SK-N-SH treated with all-trans-retinoic acid at 6 μM for 48 hours (cell line): ENCODE measurements at regions not wholly inside any gene's neighbourhood (a gene's known extent, or its start where the extent isn't known, plus 50 kb on each side); places are given as distances from the start of the nearest gene placed in this dataset.

Experiments
- ARNTL ChIP-seq: fragments of 450-650 bp; formaldehyde crosslinking; IDR thresholded peaks from 2 replicates; pipeline ENCODE4 v1.5.0; 2020; ENCODE audit warnings: low read depth, mild to moderate bottlenecking, moderate library complexity, borderline replicate concordance
- BACH2 ChIP-seq: fragments of 250-450 bp; sonication (Bioruptor Pico); IDR thresholded peaks from 2 replicates; pipeline ENCODE4 v1.9.0; 2021; ENCODE audit warnings: mild to moderate bottlenecking, borderline replicate concordance
- CSDC2 ChIP-seq: fragments of 250-450 bp; sonication (Bioruptor Pico); IDR thresholded peaks from 2 replicates; pipeline ENCODE4 v1.5.0; 2020; ENCODE audit warnings: mild to moderate bottlenecking, moderate library complexity
- ESRRG ChIP-seq: fragments of 250-450 bp; sonication (Bioruptor Pico); IDR thresholded peaks from 2 replicates; pipeline ENCODE4 v1.6.1; 2021; ENCODE audit warnings: mild to moderate bottlenecking
- GLIS3 ChIP-seq: fragments of 250-450 bp; sonication (Bioruptor Pico); IDR thresholded peaks from 2 replicates; pipeline ENCODE4 v1.5.0; 2020; ENCODE audit warnings: mild to moderate bottlenecking, moderate library complexity
- ISL1 ChIP-seq: fragments of 250-450 bp; sonication (Bioruptor Pico); IDR thresholded peaks from 2 replicates; pipeline ENCODE4 v2.1.2; 2022; ENCODE audit warnings: mild to moderate bottlenecking, moderate library complexity
- RARB ChIP-seq: fragments of 250-450 bp; sonication (Bioruptor Pico); IDR thresholded peaks from 2 replicates; pipeline ENCODE4 v1.8.0; 2021; ENCODE audit warnings: mild to moderate bottlenecking, moderate library complexity
- ZFP30 ChIP-seq: fragments of 450-650 bp; formaldehyde crosslinking; IDR thresholded peaks from 2 replicates; pipeline ENCODE4 v1.5.0; 2022; ENCODE audit warnings: mild to moderate bottlenecking, moderate library complexity
- ZNF70 ChIP-seq: fragments of 450-650 bp; formaldehyde crosslinking; IDR thresholded peaks from 2 replicates; pipeline ENCODE4 v1.5.0; 2020; ENCODE audit warnings: mild to moderate bottlenecking, moderate library complexity
- TF ChIP-seq, protein P1 (sequence below): fragments of 250-450 bp; sonication (Bioruptor Pico); IDR thresholded peaks from 2 replicates; pipeline ENCODE4 v1.8.0; 2020; ENCODE audit warnings: mild to moderate bottlenecking, moderate library complexity, borderline replicate concordance
- TF ChIP-seq, protein P2 (sequence below): fragments of 250-450 bp; sonication (Bioruptor Pico); IDR thresholded peaks from 2 replicates; pipeline ENCODE4 v1.5.0; 2020; ENCODE audit warnings: mild to moderate bottlenecking, moderate library complexity

DNA sequence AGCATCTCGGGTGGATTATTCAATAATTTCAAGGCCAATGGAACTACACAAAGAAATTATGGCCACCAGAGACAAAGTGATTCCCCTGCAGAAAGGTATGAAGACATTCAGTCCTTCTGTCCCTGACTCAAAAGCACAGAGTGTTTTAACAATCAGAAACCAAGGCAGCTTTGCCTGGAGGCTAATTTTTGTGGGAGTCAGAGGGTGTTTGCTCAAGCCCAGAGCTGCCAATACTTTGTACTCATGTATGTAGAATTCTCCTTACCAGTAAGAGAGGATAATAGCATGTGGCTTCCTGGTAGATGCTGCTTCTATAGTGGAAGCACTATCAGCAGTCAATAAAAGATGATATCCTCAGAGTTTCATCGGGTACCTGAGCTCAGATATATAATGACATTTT, 178.4 kb downstream of the KCNE4 start:
- TF ChIP-seq GLIS3 (CRISPR knock-in tag) (no peak), ISL1 (CRISPR knock-in tag) (no peak), ARNTL (CRISPR knock-in tag) (no peak), ZFP30 (CRISPR knock-in tag) (no peak), ZNF70 (no peak), RARB (no peak), ESRRG (CRISPR knock-in tag) (no peak), BACH2 (CRISPR knock-in tag) (no peak), CSDC2 (CRISPR knock-in tag) (no peak)
- TF ChIP-seq, protein P1, sequence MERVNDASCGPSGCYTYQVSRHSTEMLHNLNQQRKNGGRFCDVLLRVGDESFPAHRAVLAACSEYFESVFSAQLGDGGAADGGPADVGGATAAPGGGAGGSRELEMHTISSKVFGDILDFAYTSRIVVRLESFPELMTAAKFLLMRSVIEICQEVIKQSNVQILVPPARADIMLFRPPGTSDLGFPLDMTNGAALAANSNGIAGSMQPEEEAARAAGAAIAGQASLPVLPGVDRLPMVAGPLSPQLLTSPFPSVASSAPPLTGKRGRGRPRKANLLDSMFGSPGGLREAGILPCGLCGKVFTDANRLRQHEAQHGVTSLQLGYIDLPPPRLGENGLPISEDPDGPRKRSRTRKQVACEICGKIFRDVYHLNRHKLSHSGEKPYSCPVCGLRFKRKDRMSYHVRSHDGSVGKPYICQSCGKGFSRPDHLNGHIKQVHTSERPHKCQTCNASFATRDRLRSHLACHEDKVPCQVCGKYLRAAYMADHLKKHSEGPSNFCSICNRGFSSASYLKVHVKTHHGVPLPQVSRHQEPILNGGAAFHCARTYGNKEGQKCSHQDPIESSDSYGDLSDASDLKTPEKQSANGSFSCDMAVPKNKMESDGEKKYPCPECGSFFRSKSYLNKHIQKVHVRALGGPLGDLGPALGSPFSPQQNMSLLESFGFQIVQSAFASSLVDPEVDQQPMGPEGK (CRISPR knock-in tag), result no peak
- TF ChIP-seq, protein P2, sequence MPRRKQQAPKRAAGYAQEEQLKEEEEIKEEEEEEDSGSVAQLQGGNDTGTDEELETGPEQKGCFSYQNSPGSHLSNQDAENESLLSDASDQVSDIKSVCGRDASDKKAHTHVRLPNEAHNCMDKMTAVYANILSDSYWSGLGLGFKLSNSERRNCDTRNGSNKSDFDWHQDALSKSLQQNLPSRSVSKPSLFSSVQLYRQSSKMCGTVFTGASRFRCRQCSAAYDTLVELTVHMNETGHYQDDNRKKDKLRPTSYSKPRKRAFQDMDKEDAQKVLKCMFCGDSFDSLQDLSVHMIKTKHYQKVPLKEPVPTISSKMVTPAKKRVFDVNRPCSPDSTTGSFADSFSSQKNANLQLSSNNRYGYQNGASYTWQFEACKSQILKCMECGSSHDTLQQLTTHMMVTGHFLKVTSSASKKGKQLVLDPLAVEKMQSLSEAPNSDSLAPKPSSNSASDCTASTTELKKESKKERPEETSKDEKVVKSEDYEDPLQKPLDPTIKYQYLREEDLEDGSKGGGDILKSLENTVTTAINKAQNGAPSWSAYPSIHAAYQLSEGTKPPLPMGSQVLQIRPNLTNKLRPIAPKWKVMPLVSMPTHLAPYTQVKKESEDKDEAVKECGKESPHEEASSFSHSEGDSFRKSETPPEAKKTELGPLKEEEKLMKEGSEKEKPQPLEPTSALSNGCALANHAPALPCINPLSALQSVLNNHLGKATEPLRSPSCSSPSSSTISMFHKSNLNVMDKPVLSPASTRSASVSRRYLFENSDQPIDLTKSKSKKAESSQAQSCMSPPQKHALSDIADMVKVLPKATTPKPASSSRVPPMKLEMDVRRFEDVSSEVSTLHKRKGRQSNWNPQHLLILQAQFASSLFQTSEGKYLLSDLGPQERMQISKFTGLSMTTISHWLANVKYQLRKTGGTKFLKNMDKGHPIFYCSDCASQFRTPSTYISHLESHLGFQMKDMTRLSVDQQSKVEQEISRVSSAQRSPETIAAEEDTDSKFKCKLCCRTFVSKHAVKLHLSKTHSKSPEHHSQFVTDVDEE, result no peak
